Mesenchymal stem cell (in vitro differentiated cells and primary cell): ENCODE measurements at regions not wholly inside any gene's neighbourhood (a gene's known extent, or its start where the extent isn't known, plus 50 kb on each side); places are given as distances from the start of the nearest gene placed in this dataset.
"Not testable (repeated sequence)": the region's sequence is repeated elsewhere in the genome, so short reads cannot be mapped to it uniquely, and the experiment has no call there.

Experiments
- DNase-seq: peaks from one replicate; pipeline ENCODE4 v3.0.0-alpha.2; 2013
- H2AFZ ChIP-seq: one replicate; pipeline ENCODE4 v1.6.1; 2013; ENCODE audit warnings: low read depth, mild to moderate bottlenecking, control low read depth, inconsistent platforms, low read length, moderate library complexity
- H2AK5ac ChIP-seq: 2 replicates; pipeline ENCODE4 v1.6.1; 2013; ENCODE audit warnings: low read length, moderate library complexity, mild to moderate bottlenecking, inconsistent platforms; ENCODE audit not compliant: severe bottlenecking
- H2BK120ac ChIP-seq: one replicate; pipeline ENCODE4 v1.6.1; 2013; ENCODE audit warnings: low read depth, mild to moderate bottlenecking, inconsistent platforms, low read length, moderate library complexity
- H2BK12ac ChIP-seq, 2 experiments: one replicate each; pipeline ENCODE4 v1.6.1; 2013; ENCODE audit warnings: inconsistent platforms in 2 of 2, low read length in 2 of 2, mild to moderate bottlenecking in 2 of 2, moderate library complexity in 2 of 2, control low read depth in 1 of 2
- H2BK15ac ChIP-seq: one replicate; pipeline ENCODE4 v1.6.1; 2013; ENCODE audit warnings: mild to moderate bottlenecking, low read depth, inconsistent platforms; ENCODE audit not compliant: poor library complexity, severe bottlenecking
- H2BK5ac ChIP-seq: 2 replicates; pipeline ENCODE4 v1.6.1; 2013; ENCODE audit warnings: low read depth, mild to moderate bottlenecking, low read length, control low read depth, inconsistent platforms; ENCODE audit not compliant: poor library complexity, severe bottlenecking
- H3K14ac ChIP-seq, 2 experiments: one replicate each; pipeline ENCODE4 v1.6.1; 2013; ENCODE audit warnings: inconsistent platforms in 2 of 2, low read length in 2 of 2, control low read depth in 1 of 2, mild to moderate bottlenecking in 1 of 2, moderate library complexity in 1 of 2
- H3K18ac ChIP-seq, 2 experiments: one replicate each; pipeline ENCODE4 v1.6.1; 2013; ENCODE audit warnings: inconsistent platforms in 2 of 2, low read length in 2 of 2, control low read depth in 1 of 2, low read depth in 1 of 2, mild to moderate bottlenecking in 1 of 2
- H3K23ac ChIP-seq, 2 experiments: one replicate each; pipeline ENCODE4 v1.6.1; 2013; ENCODE audit warnings: inconsistent platforms in 2 of 2, low read length in 2 of 2, mild to moderate bottlenecking in 2 of 2, moderate library complexity in 2 of 2, control low read depth in 1 of 2
- H3K27ac ChIP-seq: 2 replicates; pipeline ENCODE4 v1.5.1; 2013; ENCODE audit warnings: mild to moderate bottlenecking, moderate library complexity, low read length, control low read depth, inconsistent platforms; ENCODE audit not compliant: poor library complexity, severe bottlenecking
- H3K27me3 ChIP-seq, 2 experiments: 2 replicates each; pipeline versions ENCODE4 v1.6.1 to v1.7.0; 2013; ENCODE audit warnings: low read length in 2 of 2, mild to moderate bottlenecking in 2 of 2, moderate library complexity in 2 of 2, control low read depth in 1 of 2, inconsistent platforms in 1 of 2; ENCODE audit not compliant: control insufficient read depth in 1 of 2, insufficient read depth in 1 of 2
- H3K36me3 ChIP-seq, 2 experiments: 2 replicates each; pipeline versions ENCODE4 v1.6.1 to v1.7.0; 2013; ENCODE audit warnings: low read length in 2 of 2, control low read depth in 1 of 2, inconsistent platforms in 1 of 2, low read depth in 1 of 2, mild to moderate bottlenecking in 1 of 2; ENCODE audit not compliant: insufficient read depth in 2 of 2, control insufficient read depth in 1 of 2
- H3K4ac ChIP-seq, 2 experiments: one replicate each; pipeline ENCODE4 v1.6.1; 2013; ENCODE audit warnings: inconsistent platforms in 2 of 2, low read length in 2 of 2, mild to moderate bottlenecking in 2 of 2, moderate library complexity in 2 of 2, control low read depth in 1 of 2, low read depth in 1 of 2
- H3K4me1 ChIP-seq: 2 replicates; pipeline ENCODE4 v1.6.1; 2013; ENCODE audit warnings: low read depth, low read length, control low read depth; ENCODE audit not compliant: control insufficient read depth, insufficient read depth
- H3K4me2 ChIP-seq: 2 replicates; pipeline ENCODE4 v1.6.1; 2013; ENCODE audit warnings: low read length, mild to moderate bottlenecking, inconsistent platforms; ENCODE audit not compliant: poor library complexity, severe bottlenecking
- H3K4me3 ChIP-seq, 2 experiments: 2 replicates each; pipeline versions ENCODE4 v1.5.1 to v1.7.0; 2013; ENCODE audit warnings: low read length in 2 of 2, mild to moderate bottlenecking in 2 of 2, control low read depth in 1 of 2, low read depth in 1 of 2; ENCODE audit not compliant: insufficient read depth in 1 of 2
- H3K79me1 ChIP-seq: replicated peaks from 2 replicates; pipeline ENCODE4 v1.6.1; 2013; ENCODE audit warnings: mild to moderate bottlenecking, control low read depth, low read length, inconsistent platforms; ENCODE audit not compliant: poor library complexity, severe bottlenecking
- H3K9ac ChIP-seq: 2 replicates; pipeline ENCODE4 v1.7.0; 2013; ENCODE audit warnings: mild to moderate bottlenecking, low read length, moderate library complexity
- H3K9me3 ChIP-seq: 2 replicates; pipeline ENCODE4 v1.7.0; 2013; ENCODE audit warnings: mild to moderate bottlenecking, low read length; ENCODE audit not compliant: control insufficient read depth
- H4K8ac ChIP-seq: one replicate; pipeline ENCODE4 v1.6.1; 2013; ENCODE audit warnings: inconsistent platforms, mild to moderate bottlenecking, low read length, moderate library complexity
- H4K91ac ChIP-seq: one replicate; pipeline ENCODE4 v1.6.1; 2013; ENCODE audit warnings: mild to moderate bottlenecking, low read length, inconsistent platforms
- WGBS: methylation state at CpG from one replicate; pipeline ENCODE4 v1.1.7; 2013; ENCODE audit warnings: mixed read lengths; 5-methylcytosine and 5-hydroxymethylcytosine counted together

DNA sequence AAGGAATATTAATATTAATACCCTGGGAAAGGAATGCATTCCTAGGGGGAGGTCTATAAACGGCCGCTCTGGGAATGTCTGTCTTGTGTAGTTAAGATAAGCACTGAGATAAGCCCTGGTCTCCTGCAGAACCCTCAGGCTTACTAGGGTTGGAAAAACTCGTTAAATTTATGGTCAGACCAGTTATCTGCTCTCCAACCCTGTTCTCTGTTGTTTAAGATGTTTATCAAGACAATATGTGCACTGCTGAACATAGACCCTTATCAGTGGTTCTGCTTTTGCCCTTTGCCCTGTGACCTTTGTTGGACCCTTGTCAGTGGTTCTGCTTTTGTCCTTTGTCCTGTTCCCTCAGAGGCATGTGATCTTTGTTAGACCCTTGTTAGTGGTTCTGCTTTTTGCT, 1276.7 kb upstream of the ALCAM start:
- H4K91ac ChIP-seq, H3K23ac ChIP-seq: not testable (repeated sequence)
- WGBS: 40% methylated on average over 3 of the region's 3 CpGs

DNA sequence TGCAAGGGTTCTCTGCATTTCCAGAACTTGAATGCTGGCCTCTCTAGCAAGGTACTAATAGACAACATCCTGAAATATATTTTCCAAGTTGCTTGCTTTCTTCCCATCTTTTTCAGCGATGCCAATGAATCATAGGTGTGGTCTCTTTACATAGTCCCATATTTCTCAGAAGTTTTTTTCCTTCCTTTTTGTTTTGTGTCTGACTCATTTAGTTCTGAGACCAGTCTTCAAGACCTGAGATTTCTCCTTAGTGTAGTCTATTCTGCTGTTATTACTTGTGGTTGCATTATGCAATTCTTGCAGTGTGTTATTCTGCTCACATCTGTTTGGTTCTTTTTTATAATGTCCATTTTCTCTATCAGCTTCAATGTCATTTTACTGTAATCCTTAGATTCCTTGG, 1265.0 kb upstream of the ALCAM start:
- H4K8ac ChIP-seq: no peak overlapping the region
- H3K18ac ChIP-seq: no peak overlapping the region
- no peaks in the 10 kb centered on the region for H3K9me3 ChIP-seq
- no peak overlapping the region for H2AK5ac ChIP-seq
- no peak overlapping the region for H3K4ac ChIP-seq
- no peak overlapping the region for H3K27ac ChIP-seq
- no peaks in the 10 kb centered on the region for H3K79me1 ChIP-seq
- no peaks in the 10 kb centered on the region for H3K4me1 ChIP-seq
- H2BK15ac ChIP-seq: no peak overlapping the region
- H2BK120ac ChIP-seq: no peak overlapping the region
- H3K9ac ChIP-seq: no peak overlapping the region
- H3K36me3 ChIP-seq: no peaks in the 10 kb centered on the region
- H3K23ac ChIP-seq: no peak overlapping the region
- H2BK5ac ChIP-seq: no peak overlapping the region
- H3K4me3 ChIP-seq: no peak overlapping the region
- H3K27me3 ChIP-seq: no peaks in the 10 kb centered on the region
- no peak overlapping the region for H3K4me2 ChIP-seq
- 100% methylated on average over 1 of the region's 1 CpG for WGBS
- no peak overlapping the region for H3K14ac ChIP-seq
- peak; percentile 7 for DNase-seq
- no peak overlapping the region for H2AFZ ChIP-seq
- no peak overlapping the region for H2BK12ac ChIP-seq
- H4K91ac ChIP-seq: no peak overlapping the region

More for the DNA sequence above, 1276.7 kb upstream of the ALCAM start:
- H3K4me1 ChIP-seq, H3K4me2 ChIP-seq, H2BK5ac ChIP-seq, H3K9ac ChIP-seq, H4K8ac ChIP-seq, H2BK15ac ChIP-seq, DNase-seq, H3K79me1 ChIP-seq, H2BK12ac ChIP-seq, H3K4me3 ChIP-seq, H2AFZ ChIP-seq, H3K27ac ChIP-seq, H2BK120ac ChIP-seq, H3K18ac ChIP-seq, H3K9me3 ChIP-seq, H3K27me3 ChIP-seq, H2AK5ac ChIP-seq, H3K36me3 ChIP-seq, H3K4ac ChIP-seq, H3K14ac ChIP-seq: not testable (repeated sequence)

DNA sequence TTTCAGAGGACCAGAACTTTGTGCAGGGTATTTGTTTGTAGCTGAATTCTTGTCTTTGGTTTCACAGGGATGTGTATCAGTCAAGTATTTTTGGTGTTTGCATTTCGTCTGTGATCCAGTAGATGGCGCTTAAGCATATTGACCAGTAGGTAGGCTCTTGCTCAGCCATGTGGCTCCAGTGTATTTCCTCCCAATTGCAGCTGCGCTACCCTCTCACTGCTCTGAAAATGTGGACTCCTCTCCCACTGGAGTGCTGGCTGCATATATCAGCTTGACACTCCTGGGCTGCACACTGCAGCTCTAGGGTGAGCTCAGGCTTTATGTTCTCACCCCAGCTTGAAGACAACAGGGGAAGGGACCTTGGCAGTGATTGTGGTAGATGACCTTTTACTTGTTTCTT, 1264.3 kb upstream of the ALCAM start:
- no peaks in the 10 kb centered on the region for H3K36me3 ChIP-seq

DNA sequence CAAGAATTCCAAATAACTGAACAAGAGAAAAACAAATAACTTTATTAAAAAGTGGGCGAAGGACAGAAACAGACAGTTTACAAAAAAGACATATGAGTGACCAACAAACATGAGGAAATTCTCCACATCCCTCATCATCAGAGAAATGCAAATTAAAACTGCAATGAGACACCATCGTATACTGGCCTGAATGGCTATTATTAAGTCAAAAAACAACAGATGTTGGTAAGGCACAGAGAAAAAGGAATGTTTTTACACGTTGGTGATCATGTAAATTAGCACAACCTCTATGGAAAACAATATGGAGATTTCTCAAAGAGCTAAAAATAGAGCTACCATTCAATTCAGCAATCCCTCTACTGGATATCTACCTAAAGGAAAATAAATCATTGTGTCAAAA, 1260.4 kb upstream of the ALCAM start:
- no peak overlapping the region for H4K8ac ChIP-seq
- DNase-seq: no peak
- no peak overlapping the region for H3K14ac ChIP-seq
- H2BK12ac ChIP-seq: no peak overlapping the region
- H3K4ac ChIP-seq: no peak overlapping the region
- no peak overlapping the region for H2BK15ac ChIP-seq
- H2AK5ac ChIP-seq: no peak overlapping the region
- no peak overlapping the region for H3K9ac ChIP-seq
- no peaks in the 10 kb centered on the region for H3K36me3 ChIP-seq
- no peaks in the 10 kb centered on the region for H3K4me1 ChIP-seq
- no peak overlapping the region for H3K4me3 ChIP-seq
- no peaks in the 10 kb centered on the region for H3K9me3 ChIP-seq
- no peak overlapping the region for H3K4me2 ChIP-seq
- H3K27ac ChIP-seq: no peak overlapping the region
- 63% methylated on average over 2 of the region's 3 CpGs for WGBS
- H3K18ac ChIP-seq: no peak overlapping the region
- no peak overlapping the region for H2BK120ac ChIP-seq
- no peaks in the 10 kb centered on the region for H3K27me3 ChIP-seq
- no peak overlapping the region for H4K91ac ChIP-seq
- H2AFZ ChIP-seq: no peak overlapping the region
- H3K23ac ChIP-seq: no peak overlapping the region
- no peak overlapping the region for H2BK5ac ChIP-seq
- no peaks in the 10 kb centered on the region for H3K79me1 ChIP-seq

More for the DNA sequence above, 1264.3 kb upstream of the ALCAM start:
- Histone ChIP-seq H3K27ac (no peak overlapping the region), H2BK12ac (no peak overlapping the region), H2BK5ac (no peak overlapping the region), H4K8ac (no peak overlapping the region), H2BK120ac (no peak overlapping the region), H3K27me3 (no peaks in the 10 kb centered on the region), H3K4me2 (no peak overlapping the region), H3K18ac (no peak overlapping the region), H3K79me1 (no peaks in the 10 kb centered on the region), H2AK5ac (no peak overlapping the region), H3K9ac (no peak overlapping the region), H3K4me3 (no peak overlapping the region), H3K14ac (no peak overlapping the region), H3K4ac (no peak overlapping the region), H2BK15ac (no peak overlapping the region), H4K91ac (no peak overlapping the region), H3K4me1 (no peaks in the 10 kb centered on the region), H3K9me3 (no peaks in the 10 kb centered on the region), H3K23ac (no peak overlapping the region), H2AFZ (peak overlapping the region; percentile 29)
- 7% methylated on average over 3 of the region's 3 CpGs for WGBS
- peak; percentile 62 for DNase-seq
